Activated T-cell treated with anti-CD3 and anti-CD28 coated beads for 4 hours (primary cell): ENCODE measurements at regions not wholly inside any gene's neighbourhood (a gene's known extent, or its start where the extent isn't known, plus 50 kb on each side); places are given as distances from the start of the nearest gene placed in this dataset.

Experiments
- DNase-seq: peaks from one replicate; pipeline ENCODE4 v3.0.0-alpha.2; 2020

- DNase-seq: no peak
Measured at GRCh38 chr22:49024775-49025440, 802.8 kb downstream of the BRD1 start.

- no peak for DNase-seq
Measured at GRCh38 chr22:49023879-49024774, 803.5 kb downstream of the BRD1 start.

DNA sequence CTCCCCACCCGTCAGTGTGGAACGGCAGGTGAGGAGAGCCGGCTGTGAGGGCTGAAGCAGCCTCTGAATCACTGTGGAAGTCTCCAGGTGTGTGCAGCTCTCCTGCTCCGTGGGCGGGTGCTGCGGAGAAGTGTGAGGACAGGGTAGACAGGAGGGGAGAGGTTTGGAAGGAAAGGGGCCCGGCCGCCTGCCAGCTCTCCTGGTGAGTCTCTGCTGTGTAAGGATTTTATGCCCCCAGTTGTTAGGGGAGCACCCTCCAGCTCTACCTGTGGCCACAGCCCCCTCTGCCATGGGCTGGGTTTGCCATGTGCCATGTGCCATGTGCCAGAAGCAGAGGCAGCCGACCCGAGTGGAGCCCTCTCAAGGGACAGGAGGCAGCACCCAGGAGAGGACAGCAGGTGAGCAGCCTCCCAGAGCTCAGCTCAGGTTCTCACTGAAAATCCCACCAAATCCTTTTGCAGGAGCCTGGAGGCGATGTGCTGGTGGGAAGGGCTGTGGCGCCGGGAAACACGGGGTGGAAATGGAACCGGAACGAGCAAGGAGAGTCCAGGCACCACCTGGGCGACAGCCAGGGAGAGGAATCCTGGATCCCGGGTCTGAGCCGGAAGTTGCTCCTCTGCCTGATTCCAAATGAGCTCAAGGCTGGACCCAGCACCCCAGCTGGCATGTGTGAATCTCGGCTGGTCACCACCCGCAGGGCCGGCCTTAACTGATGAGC lies 804.4 kb downstream of the BRD1 start:
- DNase-seq: no peak

GRCh38 chr22:49022816-49023160 lies 804.9 kb downstream of the BRD1 start:
- DNase-seq: no peak

DNA sequence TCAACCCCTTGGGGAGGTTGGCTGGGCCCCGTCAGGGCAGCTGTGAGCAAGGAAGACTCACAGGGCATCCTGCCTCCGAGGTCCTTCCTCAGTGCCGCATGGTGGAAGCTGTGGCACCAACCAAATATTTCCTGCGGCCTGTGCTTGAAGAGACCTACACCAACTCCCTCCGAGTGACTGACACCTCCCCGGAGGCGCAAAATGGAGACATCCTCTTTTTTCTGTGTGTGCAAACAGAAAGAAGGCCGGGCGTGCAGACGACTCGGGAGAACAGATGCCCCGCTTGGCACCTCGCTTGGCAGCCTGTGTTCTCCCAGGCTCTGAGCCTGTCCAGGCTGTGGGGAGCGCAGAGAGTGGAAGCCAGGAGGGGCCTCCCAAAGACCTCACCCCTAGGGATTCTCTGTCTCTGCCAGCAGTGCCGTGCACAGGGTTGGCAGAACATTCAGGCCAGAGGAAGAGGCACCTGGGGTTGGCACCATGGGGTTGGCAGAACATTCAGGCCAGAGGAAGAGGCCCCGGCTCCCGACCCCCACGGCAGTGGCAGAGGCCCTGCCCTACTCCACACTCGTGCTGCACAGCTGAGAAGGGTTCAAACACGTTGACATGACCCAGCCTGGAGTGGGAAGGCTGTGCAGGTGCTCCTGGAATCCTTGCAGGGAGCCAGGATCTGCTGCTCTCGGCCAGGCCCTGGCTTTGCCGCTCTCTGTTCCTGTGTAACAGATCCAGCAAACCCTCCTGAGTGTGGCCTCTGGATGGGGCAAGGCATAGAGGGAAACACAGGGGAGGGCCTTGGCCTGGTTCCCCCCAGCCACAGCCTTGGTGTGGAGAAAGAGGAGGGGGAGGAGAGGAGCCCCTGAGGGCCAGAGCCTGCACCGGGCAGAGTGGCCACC lies 805.5 kb downstream of the BRD1 start:
- DNase-seq: no peak

DNA sequence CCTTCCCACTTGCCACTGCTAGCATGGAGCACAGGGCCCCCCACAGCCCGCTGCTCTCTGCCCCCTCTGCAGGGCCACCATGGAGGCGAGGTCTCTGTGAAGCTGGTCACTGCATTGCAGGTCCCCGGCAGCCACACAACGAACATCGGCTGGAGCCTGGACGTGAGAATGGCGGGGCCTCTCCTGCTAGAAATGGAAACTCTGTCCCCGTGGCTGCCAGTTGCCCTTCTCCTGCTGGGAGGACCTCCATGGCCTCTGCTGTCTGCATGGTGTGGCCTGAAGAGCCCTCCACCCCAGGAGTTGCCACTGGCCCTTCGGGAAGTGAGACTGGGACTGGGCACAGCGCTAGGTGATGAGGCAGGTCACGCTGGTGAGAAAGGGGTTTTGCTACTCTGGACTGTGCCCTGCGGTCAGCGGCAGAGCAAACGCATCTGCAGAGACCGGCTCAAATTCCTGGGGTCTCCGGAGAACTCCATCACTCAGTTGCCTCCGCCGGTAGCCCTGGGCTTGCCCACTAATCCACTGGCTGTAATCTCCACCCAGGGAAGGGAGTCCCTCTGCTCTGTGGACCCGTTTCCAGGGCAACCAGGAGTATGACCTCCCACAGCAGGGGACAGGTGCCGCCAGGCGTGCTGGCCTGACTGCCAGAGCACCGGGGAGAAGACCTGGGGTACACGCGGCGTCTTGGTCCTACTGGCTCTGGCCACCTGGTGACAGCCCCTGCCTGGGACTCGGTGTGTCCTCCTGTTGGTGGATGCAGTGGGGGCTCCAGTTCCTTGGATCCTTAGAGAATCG lies 806.3 kb downstream of the BRD1 start:
- no peak for DNase-seq

DNA sequence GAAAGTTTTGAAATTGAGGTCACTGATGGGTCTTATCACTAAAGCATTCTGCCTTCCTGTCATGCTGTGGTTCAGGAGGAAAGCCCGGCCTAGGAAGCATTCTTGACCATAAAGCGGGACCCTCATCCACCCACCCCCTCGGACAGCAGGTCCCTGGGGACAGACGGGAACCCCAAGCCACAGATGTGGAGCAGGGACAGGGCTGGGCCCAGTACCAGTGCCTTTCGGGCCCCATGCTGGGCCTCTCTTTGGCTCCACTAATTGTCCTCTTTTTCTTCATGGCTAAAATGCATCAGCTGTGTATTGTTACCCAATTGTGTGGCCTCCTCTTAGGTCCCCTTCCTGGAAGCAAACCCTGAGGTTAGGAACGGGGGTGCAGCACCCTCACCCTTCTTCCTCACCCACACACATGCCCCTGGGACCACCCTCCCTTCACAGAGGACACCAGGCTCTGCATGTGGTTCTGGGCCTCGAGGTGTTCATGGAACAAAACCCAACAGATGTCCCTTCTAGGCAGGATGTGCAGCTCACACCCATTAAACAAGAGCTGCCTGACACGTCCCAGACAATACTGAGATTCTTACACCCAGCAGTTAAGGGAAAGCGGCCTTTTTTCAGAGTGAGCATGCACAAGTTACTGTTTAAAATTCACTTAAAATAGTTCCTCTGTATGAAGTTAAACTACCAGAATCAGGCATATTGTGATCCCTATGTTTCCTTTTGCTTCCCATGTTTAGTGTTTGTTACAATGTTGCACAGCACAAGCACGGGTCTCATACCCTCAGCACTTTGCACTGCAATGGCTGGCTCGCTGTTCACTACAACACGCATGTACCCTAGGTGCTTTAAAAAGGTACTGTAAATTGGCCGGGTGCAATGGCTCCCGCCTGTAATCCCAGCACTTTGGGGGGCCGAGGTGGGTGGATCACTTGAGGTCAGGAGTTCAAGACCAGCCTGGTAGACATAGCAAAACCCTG lies 807.6 kb downstream of the BRD1 start:
- DNase-seq: no peak

DNA sequence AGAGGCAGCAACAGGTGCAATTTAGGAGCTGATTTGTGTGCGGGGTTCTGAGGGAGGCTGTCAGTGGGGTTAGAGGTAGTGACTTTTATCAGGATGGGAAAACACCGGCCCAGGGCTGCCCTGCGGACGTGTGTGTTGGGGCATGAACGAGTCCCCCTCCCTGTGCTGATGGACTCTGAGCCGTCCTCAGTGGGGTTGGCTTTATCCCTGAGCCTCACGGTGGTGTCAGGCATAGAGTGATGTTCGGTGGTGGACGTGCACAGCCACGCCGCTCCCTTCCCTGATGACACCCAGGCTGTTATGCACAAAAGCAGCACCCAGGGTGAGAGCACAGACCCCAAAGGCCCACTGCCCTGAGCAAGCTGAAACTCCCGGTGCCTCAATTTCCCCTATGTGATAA lies 809.1 kb downstream of the BRD1 start:
- no peak for DNase-seq

- DNase-seq: no peak
Measured at GRCh38 chr22:49017482-49018329, 810.0 kb downstream of the BRD1 start.

GRCh38 chr22:49016909-49017481 lies 810.7 kb downstream of the BRD1 start:
- DNase-seq: no peak

DNA sequence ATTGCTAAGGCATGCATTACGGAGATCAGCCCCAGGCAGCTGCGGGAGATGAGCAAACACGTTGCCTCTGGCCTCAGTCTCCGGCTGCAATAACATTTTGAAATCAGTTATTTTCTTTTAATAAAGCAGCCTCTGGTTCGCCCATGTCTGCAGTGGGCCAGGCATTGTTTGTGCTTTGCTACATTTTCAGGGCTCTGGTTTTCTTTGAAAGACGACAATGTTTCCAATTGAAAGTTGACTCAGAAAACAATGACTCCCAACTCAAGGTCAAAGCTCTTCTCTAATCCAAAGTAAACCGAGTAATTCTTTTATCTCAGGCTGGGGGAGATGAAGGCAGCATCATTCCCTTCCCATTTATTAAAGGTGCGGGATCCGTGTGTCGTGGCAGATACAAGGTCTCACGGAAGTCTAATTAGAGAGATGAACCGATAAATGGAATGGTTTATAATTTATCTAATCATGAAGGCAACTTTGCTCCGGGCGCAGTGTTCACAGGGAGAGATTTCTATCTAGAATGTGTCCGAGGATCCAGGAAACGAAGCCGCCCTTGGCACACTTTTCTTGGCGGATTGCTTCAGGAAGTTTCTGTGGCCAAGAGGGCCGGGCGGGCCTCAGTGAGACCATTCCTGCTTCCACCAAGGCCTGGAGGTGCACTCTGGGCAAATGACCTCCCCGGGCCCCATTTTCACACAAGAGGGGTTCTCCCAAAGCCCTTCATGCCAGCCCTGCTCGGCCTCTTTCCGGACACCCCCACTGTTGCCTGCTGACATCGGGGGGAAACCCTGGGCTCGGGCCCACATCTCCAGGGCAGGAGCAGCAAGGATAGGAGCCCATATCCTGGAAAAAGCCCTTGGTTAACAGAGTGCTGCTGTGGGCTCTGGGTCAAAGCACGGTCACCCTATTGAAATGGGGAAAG lies 811.4 kb downstream of the BRD1 start:
- DNase-seq: no peak

- DNase-seq: no peak
Measured at GRCh38 chr22:49015459-49015858, 812.2 kb downstream of the BRD1 start.

DNA sequence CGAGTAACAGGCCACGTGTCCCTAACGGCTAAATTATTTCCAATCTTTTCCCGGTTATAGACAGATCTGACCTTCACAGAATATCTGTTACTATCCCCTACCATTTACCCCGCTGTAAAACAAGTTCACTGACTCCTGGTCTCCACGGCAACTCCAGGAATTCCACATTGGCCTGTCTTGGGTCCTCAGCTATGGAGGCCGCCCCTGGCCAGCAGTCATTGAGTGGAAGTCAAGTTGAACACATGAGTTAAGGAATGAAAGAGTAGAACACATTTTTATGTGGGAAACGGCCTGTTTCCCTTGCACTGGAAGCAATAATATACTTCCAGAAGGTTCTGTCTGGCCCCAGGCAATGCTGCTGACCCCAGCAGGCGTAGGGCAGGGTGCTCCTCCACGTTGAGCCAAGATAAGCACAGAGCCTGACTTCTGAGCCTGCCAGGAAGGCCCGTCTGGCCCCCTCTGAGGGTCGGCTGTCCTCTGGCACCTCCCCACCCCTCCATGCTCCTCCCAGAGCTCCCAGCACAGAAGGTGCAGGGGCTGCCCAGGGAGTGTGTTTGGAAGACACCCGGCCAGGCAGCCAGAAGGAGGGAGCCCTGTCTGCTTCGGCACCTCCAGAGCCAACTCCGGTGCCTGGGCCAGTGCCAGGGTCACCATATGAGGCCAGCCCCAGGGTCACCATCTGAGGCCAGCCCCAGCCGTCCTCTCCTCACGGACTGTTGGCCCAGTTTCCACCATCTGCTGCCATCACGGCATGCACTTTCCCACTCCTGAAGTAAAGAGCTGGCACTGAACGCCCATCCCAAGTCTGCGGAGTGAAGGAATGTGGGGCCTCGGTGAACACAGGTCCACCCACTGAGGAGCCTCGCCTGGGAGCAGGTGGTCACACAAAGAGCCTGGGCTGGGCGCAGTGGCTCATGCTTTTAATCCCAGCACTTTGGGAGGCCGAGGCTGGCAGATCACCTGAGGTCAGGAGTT lies 813.2 kb downstream of the BRD1 start:
- no peak for DNase-seq

DNA sequence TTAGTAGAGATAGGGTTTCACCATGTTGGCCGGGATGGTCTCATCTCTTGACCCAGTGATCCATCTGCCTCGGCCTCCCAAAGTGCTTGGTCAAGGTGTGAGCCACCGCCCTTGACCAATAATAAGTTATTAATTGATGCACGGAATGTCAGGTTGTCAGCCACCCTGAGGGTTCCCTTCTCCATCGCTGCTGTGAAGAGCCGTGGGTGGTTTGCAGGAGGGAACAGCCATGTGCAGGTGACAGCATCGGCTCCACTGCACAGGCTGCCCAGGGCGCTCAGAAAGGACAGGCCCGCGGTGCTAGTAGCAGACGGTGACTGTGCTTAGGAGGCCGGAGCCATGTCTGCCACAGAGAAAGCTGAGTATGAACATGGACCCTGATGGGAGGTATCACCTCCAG lies 814.0 kb downstream of the BRD1 start:
- DNase-seq: no peak

GRCh38 chr22:49012712-49013395 lies 814.8 kb downstream of the BRD1 start:
- DNase-seq: no peak
